IMR-90 (cell line): ENCODE measurements at regions not wholly inside any gene's neighbourhood (a gene's known extent, or its start where the extent isn't known, plus 50 kb on each side); places are given as distances from the start of the nearest gene placed in this dataset.

Source experiments
- ATAC-seq: fragments of 200-7000 bp; cut with Tn5 transposase; 2 replicates; pipeline ENCODE4 v1.9.1; 2020; ENCODE audit warnings: low read depth, mild to moderate bottlenecking, moderate library complexity
- BruUV-seq: library from RNA; stranded (reverse); fragments of 400-500 nt; replicated peaks from 2 replicates; lab custom pipeline; 2021; lab: Mats Ljungman, UMichigan
- CTCF ChIA-PET: fragments of 300-600 bp; formaldehyde crosslinking; extraction: SDS; loops from one replicate; lab custom pipeline; 2021; ENCODE audit warnings: antibody characterized with exemption; lab: Yijun Ruan, JAX
- POLR2A ChIA-PET: fragments of 300-600 bp; sonication (Branson Sonifier 250); formaldehyde crosslinking; loops from one replicate; lab custom pipeline; 2022; ENCODE audit warnings: antibody characterized with exemption; ENCODE audit not compliant: unreplicated experiment; lab: Charles Lee
- DNase-seq: peaks from one replicate; pipeline ENCODE4 v3.0.0; 2013
- H2AFZ ChIP-seq: replicated peaks from 2 replicates; pipeline ENCODE3; 2013; ENCODE audit warnings: low read length, mild to moderate bottlenecking; ENCODE audit not compliant: poor library complexity
- H2AK5ac ChIP-seq: 2 replicates; pipeline ENCODE4 v1.6.1; 2013; ENCODE audit warnings: low read depth, low read length, inconsistent platforms
- H2AK9ac ChIP-seq: replicated peaks from 2 replicates; pipeline ENCODE3; 2013; ENCODE audit warnings: mild to moderate bottlenecking, low read depth, low read length, moderate library complexity; ENCODE audit not compliant: poor library complexity
- H2BK120ac ChIP-seq: 2 replicates; pipeline ENCODE4 v1.6.1; 2013; ENCODE audit warnings: low read depth, low read length, inconsistent platforms
- H2BK15ac ChIP-seq: 3 replicates; pipeline ENCODE4 v1.6.1; 2013; ENCODE audit warnings: low read depth, low read length, inconsistent platforms
- H2BK20ac ChIP-seq: 2 replicates; pipeline ENCODE4 v1.6.1; 2013; ENCODE audit warnings: low read depth, mild to moderate bottlenecking, inconsistent platforms, low read length, moderate library complexity
- H2BK5ac ChIP-seq: 2 replicates; pipeline ENCODE4 v1.6.1; 2013; ENCODE audit warnings: mild to moderate bottlenecking, low read depth, low read length, inconsistent platforms; ENCODE audit not compliant: poor library complexity, severe bottlenecking
- H3K14ac ChIP-seq: replicated peaks from 2 replicates; pipeline ENCODE4 v1.6.1; 2013; ENCODE audit warnings: low read depth, low read length, inconsistent platforms
- H3K18ac ChIP-seq: 2 replicates; pipeline ENCODE4 v1.6.1; 2013; ENCODE audit warnings: low read depth, low read length, control low read depth
- H3K23ac ChIP-seq: 2 replicates; pipeline ENCODE4 v1.6.1; 2013; ENCODE audit warnings: low read depth, low read length, inconsistent platforms
- H3K27ac ChIP-seq: 2 replicates; pipeline ENCODE4 v1.5.1; 2013; ENCODE audit warnings: mild to moderate bottlenecking, control low read depth, low read length; ENCODE audit not compliant: insufficient read depth
- H3K27me3 ChIP-seq: 2 replicates; pipeline ENCODE4 v1.6.1; 2013; ENCODE audit warnings: low read length; ENCODE audit not compliant: control insufficient read depth, insufficient read depth
- H3K36me3 ChIP-seq: 2 replicates; pipeline ENCODE4 v1.6.1; 2013; ENCODE audit warnings: low read length, mixed read lengths; ENCODE audit not compliant: control insufficient read depth, insufficient read depth
- H3K4ac ChIP-seq: 2 replicates; pipeline ENCODE4 v1.6.1; 2013; ENCODE audit warnings: low read depth, low read length, inconsistent platforms
- H3K4me1 ChIP-seq: 2 replicates; pipeline ENCODE4 v1.6.1; 2013; ENCODE audit warnings: low read length, mixed read lengths; ENCODE audit not compliant: control insufficient read depth, insufficient read depth
- H3K4me2 ChIP-seq: 2 replicates; pipeline ENCODE4 v1.6.1; 2013; ENCODE audit warnings: low read depth, mild to moderate bottlenecking, control low read depth, low read length, moderate library complexity
- H3K4me3 ChIP-seq: 2 replicates; pipeline ENCODE4 v1.5.1; 2013; ENCODE audit warnings: low read depth, mild to moderate bottlenecking, control low read depth, low read length, moderate library complexity; ENCODE audit not compliant: insufficient read depth
- H3K56ac ChIP-seq: 2 replicates; pipeline ENCODE4 v1.6.1; 2013; ENCODE audit warnings: low read length, inconsistent platforms; ENCODE audit not compliant: insufficient read depth; ENCODE audit errors: extremely low read depth
- H3K79me1 ChIP-seq, 2 experiments: 2 replicates each; pipeline ENCODE4 v1.6.1; 2013; ENCODE audit warnings: low read length in 2 of 2, inconsistent platforms in 1 of 2, low read depth in 1 of 2
- H3K9ac ChIP-seq: 2 replicates; pipeline ENCODE4 v1.6.1; 2013; ENCODE audit warnings: low read depth, low read length, control low read depth
- H3K9me1 ChIP-seq: 2 replicates; pipeline ENCODE4 v1.6.1; 2013; ENCODE audit warnings: low read length, inconsistent platforms; ENCODE audit not compliant: insufficient read depth
- H3K9me3 ChIP-seq: 2 replicates; pipeline ENCODE4 v1.6.1; 2013; ENCODE audit warnings: low read length; ENCODE audit not compliant: control insufficient read depth, insufficient read depth
- H4K20me1 ChIP-seq: 2 replicates; pipeline ENCODE4 v1.6.1; 2013; ENCODE audit warnings: low read length, inconsistent platforms; ENCODE audit not compliant: insufficient read depth
- H4K5ac ChIP-seq: 2 replicates; pipeline ENCODE4 v1.6.1; 2013; ENCODE audit warnings: mild to moderate bottlenecking, low read depth, low read length, control low read depth
- H4K8ac ChIP-seq, 2 experiments: 2 replicates each; pipeline ENCODE4 v1.6.1; 2013; ENCODE audit warnings: low read depth in 2 of 2, low read length in 2 of 2, control low read depth in 1 of 2, inconsistent platforms in 1 of 2
- H4K91ac ChIP-seq: 2 replicates; pipeline ENCODE4 v1.6.1; 2013; ENCODE audit warnings: low read depth, low read length, inconsistent platforms; ENCODE audit not compliant: insufficient read depth
- CEBPB ChIP-seq: IDR thresholded peaks from 2 replicates; pipeline ENCODE4 v1.6.1; 2012; ENCODE audit warnings: low read depth, low read length, improper control_type of control experiment
- RFX5 ChIP-seq: IDR thresholded peaks from 2 replicates; pipeline ENCODE4 v1.8.0; 2012; ENCODE audit warnings: low read depth, mild to moderate bottlenecking, low read length, moderate library complexity
- WGBS, 2 experiments: methylation state at CpG; one replicate each; pipeline versions ENCODE4 v1.1.5 to v1.1.7; 2013; ENCODE audit warnings: missing lambda C conversion rate in 2 of 2; ENCODE audit not compliant: insufficient read length in 1 of 2; ENCODE audit errors: extremely low coverage in 2 of 2; 5-methylcytosine and 5-hydroxymethylcytosine counted together
- dilution Hi-C: fragments of 300-500 bp; cut with HindIII; formaldehyde crosslinking; loops from one replicate; pipeline ENCODE4 v1.14.3; 2018; ENCODE audit warnings: low sequenced_read_pairs; ENCODE audit not compliant: unreplicated experiment
- in situ Hi-C: fragments of 300-500 bp; cut with MboI; formaldehyde crosslinking; loops from 3 replicates; pipeline ENCODE4 v1.14.3; 2019; ENCODE audit warnings: low sequenced_read_pairs, inconsistent platforms, mixed read lengths
- intact Hi-C: fragments of 100-400 bp; cut with micrococcal nuclease; formaldehyde crosslinking; loops from 2 replicates; pipeline ENCODE4 v1.10.0; 2022
- TF ChIP-seq, protein P1 (sequence below): fragments of 150-350 bp; IDR thresholded peaks from 2 replicates; pipeline ENCODE4 v1.6.1; 2017; ENCODE audit warnings: mild to moderate bottlenecking, antibody characterized with exemption, low read length, low read depth

DNA sequence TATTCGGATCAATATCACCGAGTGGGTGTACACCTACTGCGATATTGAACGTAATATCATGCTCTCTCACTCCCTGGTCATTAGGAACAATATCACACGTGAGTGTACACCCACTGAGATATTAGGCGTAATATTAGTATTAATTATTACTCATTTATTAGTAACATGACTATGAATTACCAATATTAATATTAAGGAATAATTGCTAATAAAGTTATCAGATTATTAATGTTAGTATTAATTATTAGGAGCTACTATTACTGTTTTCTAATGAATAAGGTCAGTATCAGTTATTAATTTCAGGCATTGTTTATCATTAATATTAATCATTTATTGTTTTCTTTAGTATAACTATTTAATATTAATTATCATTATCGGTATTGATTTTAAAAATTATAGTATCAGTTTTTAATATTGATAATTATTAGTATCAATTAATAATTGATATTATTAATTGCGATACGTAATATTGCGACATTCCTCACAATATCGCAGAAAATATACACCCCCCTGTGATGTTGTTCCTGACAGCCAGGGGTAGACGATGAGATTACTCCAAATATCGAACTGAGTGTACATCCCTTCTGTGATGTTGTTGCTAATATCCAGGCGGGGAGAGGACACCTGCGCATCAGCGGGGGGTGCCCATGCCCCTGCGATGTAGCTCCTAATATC lies 84.2 kb downstream of the DAPL1 start:
- Histone ChIP-seq H4K91ac (no peak overlapping the region), H3K9ac (no peak overlapping the region), H2AK5ac (no peak overlapping the region), H2BK5ac (no peak overlapping the region), H2BK20ac (no peak overlapping the region), H3K27ac (no peak overlapping the region), H3K4me1 (no peaks in the 10 kb centered on the region), H4K8ac (no peak overlapping the region), H2BK15ac (no peak overlapping the region), H3K4ac (no peak overlapping the region), H3K18ac (no peak overlapping the region), H3K36me3 (no peaks in the 10 kb centered on the region), H2BK120ac (no peak overlapping the region), H4K20me1 (no peaks in the 10 kb centered on the region), H2AFZ (no peak overlapping the region), H3K23ac (no peak overlapping the region), H3K9me1 (no peaks in the 10 kb centered on the region), H3K4me3 (no peak overlapping the region), H3K14ac (no peak overlapping the region), H3K27me3 (peaks cover 10% of the 10 kb centered on the region), H3K79me1 (no peaks in the 10 kb centered on the region), H3K56ac (no peak overlapping the region), H3K9me3 (no peaks in the 10 kb centered on the region), H4K5ac (no peak overlapping the region), H2AK9ac (no peak overlapping the region), H3K4me2 (no peak overlapping the region)
- dilution Hi-C loops (no loop called here), intact Hi-C loops (no loop called here), in situ Hi-C loops (loop anchor here (25.0 kb wide), 1 partner anchor 1083 kb away; no protein-coding TSS in a partner anchor)
- BruUV-seq = no TSS peak
- ATAC-seq (no peak), DNase-seq (no peak)
- ChIA-PET POLR2A (no interaction called here), CTCF (no interaction called here)
- no CpG with 5 or more reads among the region's 17 CpGs for WGBS, 2 experiments
- TF ChIP-seq, protein P1, sequence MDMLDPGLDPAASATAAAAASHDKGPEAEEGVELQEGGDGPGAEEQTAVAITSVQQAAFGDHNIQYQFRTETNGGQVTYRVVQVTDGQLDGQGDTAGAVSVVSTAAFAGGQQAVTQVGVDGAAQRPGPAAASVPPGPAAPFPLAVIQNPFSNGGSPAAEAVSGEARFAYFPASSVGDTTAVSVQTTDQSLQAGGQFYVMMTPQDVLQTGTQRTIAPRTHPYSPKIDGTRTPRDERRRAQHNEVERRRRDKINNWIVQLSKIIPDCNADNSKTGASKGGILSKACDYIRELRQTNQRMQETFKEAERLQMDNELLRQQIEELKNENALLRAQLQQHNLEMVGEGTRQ = no peak
- TF ChIP-seq CEBPB = peak; percentile 37; the same call in 1 of the 2 replicates
- TF ChIP-seq RFX5 = no peak
